Heart right ventricle (tissue), 16 donors: ENCODE measurements at regions not wholly inside any gene's neighbourhood (a gene's known extent, or its start where the extent isn't known, plus 50 kb on each side); places are given as distances from the start of the nearest gene placed in this dataset.

Experiments used
- ATAC-seq, 8 donors: fragments of 200-7000 bp; cut with Tn5 transposase; one replicate each; pipeline ENCODE4 v1.9.1; 2020; ENCODE audit warnings: mild to moderate bottlenecking in 8 of 8, moderate library complexity in 8 of 8, moderate number of reproducible peaks in 1 of 8
- DNase-seq, 2 donors: peaks; one replicate each; pipeline ENCODE4 v3.0.0-alpha.2; 2020
- H3K27ac ChIP-seq, 10 donors: fragments of 200-600 bp; sonication (generic) in 2 of 10; one replicate each; pipeline versions ENCODE4 v1.5.0 to v1.8.0; 2020 to 2022; ENCODE audit warnings: mild to moderate bottlenecking in 3 of 10
- H3K27me3 ChIP-seq, 7 donors: fragments of 200-600 bp; one replicate each; pipeline ENCODE4 v1.8.0; 2021 to 2022; ENCODE audit warnings: mild to moderate bottlenecking in 2 of 7
- H3K36me3 ChIP-seq, 9 donors: fragments of 200-600 bp; sonication (generic) in 1 of 9; one replicate each; pipeline versions ENCODE4 v1.5.0 to v1.8.0; 2020 to 2022; ENCODE audit warnings: mild to moderate bottlenecking in 2 of 9
- H3K4me1 ChIP-seq, 9 donors: fragments of 200-600 bp; sonication (generic) in 1 of 9; one replicate each; pipeline versions ENCODE4 v1.5.0 to v1.8.0; 2020 to 2022; ENCODE audit warnings: mild to moderate bottlenecking in 4 of 9
- H3K4me3 ChIP-seq, 10 donors: fragments of 200-600 bp; sonication (generic) in 2 of 10; one replicate each; pipeline versions ENCODE4 v1.5.0 to v1.8.0; 2020 to 2022; ENCODE audit warnings: mild to moderate bottlenecking in 7 of 10, moderate library complexity in 2 of 10
- H3K9me3 ChIP-seq, 11 donors: fragments of 200-600 bp in 10 of 11; sonication (generic) in 2 of 11; one replicate each; pipeline versions ENCODE4 v1.5.0 to v1.8.0; 2013 to 2022; ENCODE audit warnings: mild to moderate bottlenecking in 2 of 11, control low read depth in 1 of 11, moderate library complexity in 1 of 11
- CTCF ChIP-seq, 9 donors: fragments of 200-600 bp; sonication (generic) in 2 of 9; IDR thresholded peaks; one replicate each; pipeline versions ENCODE4 v1.5.0 to v1.8.0; 2021 to 2022; ENCODE audit warnings: antibody characterized with exemption in 9 of 9, mild to moderate bottlenecking in 5 of 9, moderate library complexity in 1 of 9
- WGBS, 2 donors: extraction: QIAGEN DNeasy Blood & Tissue Kit; methylation state at CpG; one replicate each; pipeline ENCODE4 v1.1.7; 2013; ENCODE audit warnings: inconsistent platforms in 1 of 2; 5-methylcytosine and 5-hydroxymethylcytosine counted together
- intact Hi-C, 10 donors: fragments of 100-400 bp; cut with DNase I; formaldehyde crosslinking; loops; one replicate each; pipeline versions ENCODE4 v1.11.1 to v1.14.2; 2022
- donor health status: Arrhythmogenic right ventricular cardiomyopathy.
- donor health status: ischemic (EF 13 %, LVEDD 7.1; RV severe dilation, severe dysfunction).
- donor health status: healthy with polysubstance abuse.
- donor health status: DM: no; HTN: yes; CAD: no.
- donor health status: DM: no; HTN: no; CAD: no.
- donor health status: ischemic (EF 25% LVEDD 6.9; RV normal size, moderate dysfunction).
- donor health status: ischemic (EF 25% LVEDD 5.7; RV mildly dilated, moderate dysfunction).
- donor health status: healthy.
- donor health status: DM: yes; HTN: yes; CAD: no.
- donor health status: Ischemic cardiomyopathy.
- donor health status: ischemic (EF 35%, LVEDD 5.7; RV mildly dilated, moderate dysfunction).
- donor health status: nonischemic (EF 11% LVEDD 7.7; RV severe dilation, severe dysfunction).
- donor health status: DM: yes; HTN: yes; CAD: no.
- donor health status: PGD.
- donor health status: ischemic (EF 29% LVEDD 5.4; RV normal size, mild dysfunction).
- donor health status: nonischemic (EF 23%, LVEDD 6.1; RV moderate dilation, normal function).

DNA sequence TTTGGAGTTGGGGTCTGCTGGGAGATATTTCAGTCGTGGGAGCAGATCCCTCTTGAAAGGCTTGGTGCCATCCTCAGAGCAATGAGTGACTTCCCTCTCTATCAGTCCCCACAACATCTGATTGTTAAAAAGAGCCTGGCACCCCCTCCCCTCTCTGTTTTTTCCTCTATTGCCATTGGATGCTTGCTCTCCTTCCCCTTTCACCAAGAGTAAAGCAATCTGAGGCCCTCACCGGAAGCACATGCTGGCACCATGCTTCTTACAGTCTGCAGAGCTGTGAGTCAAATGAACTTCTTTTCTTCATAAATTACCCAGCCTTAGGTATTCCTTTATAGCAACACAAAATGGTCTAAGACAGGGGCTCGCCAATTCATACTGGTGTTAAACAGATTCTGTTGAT lies 99.1 kb upstream of the CCND2 start:
- ATAC-seq (no peak), DNase-seq (no peak)
- Histone ChIP-seq H3K27ac (no peak overlapping the region), H3K9me3 (no peaks in the 10 kb centered on the region), H3K36me3 (no peaks in the 10 kb centered on the region), H3K27me3 (peaks cover 0 to 17% (median 0%) of the 10 kb centered on the region in 7 donors), H3K4me1 (peaks cover 0 to 6% (median 0%) of the 10 kb centered on the region in 9 donors), H3K4me3 (no peak overlapping the region)
- intact Hi-C loops, result loop anchor here in 1 of 10 donors (10.0 kb wide), 1 partner anchor 70 kb away; no protein-coding TSS in a partner anchor
- TF ChIP-seq CTCF (IDR thresholded peaks at IDR 0.05), result no peak
- 84 to 92% methylated on average over 3 of the region's 3 CpGs for WGBS, 2 donors

DNA sequence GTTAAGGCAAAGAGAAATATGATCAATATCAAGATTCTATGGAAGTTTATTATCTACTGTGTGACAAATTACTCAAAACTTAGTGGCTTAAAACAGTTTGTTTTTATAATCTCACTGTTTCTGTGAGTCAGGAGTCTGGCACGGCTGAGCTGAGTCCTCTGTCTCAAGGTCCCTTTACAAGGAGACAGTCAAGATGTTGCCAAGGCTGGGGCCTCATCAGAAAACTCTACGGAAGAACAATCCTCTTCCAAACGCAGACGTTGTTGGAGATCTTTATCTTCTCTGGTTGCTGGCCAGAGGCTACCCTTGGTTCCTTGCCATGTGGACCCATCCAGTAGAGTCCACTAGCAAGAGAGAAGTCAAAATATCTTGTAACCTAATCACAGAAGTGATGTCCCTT lies 100.6 kb upstream of the CCND2 start:
- no peak for TF ChIP-seq CTCF (IDR thresholded peaks at IDR 0.05)

DNA sequence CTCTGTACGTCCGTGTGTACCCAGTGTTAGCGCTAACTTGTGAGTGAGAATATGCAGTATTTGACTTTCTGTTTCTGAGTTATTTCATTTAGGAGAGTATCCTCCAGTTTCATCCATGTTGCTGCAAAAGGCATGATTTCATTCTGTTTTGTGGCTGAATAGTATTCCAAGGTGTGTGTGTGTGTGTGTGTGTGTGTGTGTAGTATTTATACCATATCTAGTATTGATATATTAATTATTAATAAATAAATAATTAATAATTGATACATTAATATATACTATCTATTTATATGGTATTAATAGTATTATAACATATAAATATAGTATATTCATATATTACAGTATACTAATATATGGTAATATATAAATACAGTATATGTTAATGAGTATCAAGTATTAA lies 101.8 kb upstream of the CCND2 start:
- ATAC-seq (no peak), DNase-seq (no peak)
- intact Hi-C loops, result loop anchor here in 1 of 10 donors (10.0 kb wide), 1 partner anchor 73 kb away; no protein-coding TSS in a partner anchor
- WGBS, 2 donors, result 87 to 94% methylated on average over 3 of the region's 3 CpGs
- H3K4me3 ChIP-seq, result no peak overlapping the region
- no peak for TF ChIP-seq CTCF (IDR thresholded peaks at IDR 0.05)
- no peaks in the 10 kb centered on the region for H3K36me3 ChIP-seq
- H3K9me3 ChIP-seq, result no peaks in the 10 kb centered on the region
- peaks cover 0 to 6% (median 0%) of the 10 kb centered on the region in 9 donors for H3K4me1 ChIP-seq
- H3K27ac ChIP-seq, result no peak overlapping the region
- peaks cover 0 to 17% (median 0%) of the 10 kb centered on the region in 7 donors for H3K27me3 ChIP-seq

More for the DNA sequence above, 100.6 kb upstream of the CCND2 start:
- H3K27me3 ChIP-seq, result peaks cover 0 to 17% (median 0%) of the 10 kb centered on the region in 7 donors
- WGBS, 2 donors, result 44 to 51% methylated on average over 4 of the region's 4 CpGs
- H3K4me1 ChIP-seq, result peaks cover 0 to 6% (median 0%) of the 10 kb centered on the region in 9 donors
- H3K27ac ChIP-seq, result no peak overlapping the region
- intact Hi-C loops, result loop anchor here in 1 of 10 donors (10.0 kb wide), 1 partner anchor 72 kb away; no protein-coding TSS in a partner anchor
- DNase-seq (no peak), ATAC-seq (no peak)
- H3K4me3 ChIP-seq, result no peak overlapping the region
- no peaks in the 10 kb centered on the region for H3K36me3 ChIP-seq
- no peaks in the 10 kb centered on the region for H3K9me3 ChIP-seq

DNA sequence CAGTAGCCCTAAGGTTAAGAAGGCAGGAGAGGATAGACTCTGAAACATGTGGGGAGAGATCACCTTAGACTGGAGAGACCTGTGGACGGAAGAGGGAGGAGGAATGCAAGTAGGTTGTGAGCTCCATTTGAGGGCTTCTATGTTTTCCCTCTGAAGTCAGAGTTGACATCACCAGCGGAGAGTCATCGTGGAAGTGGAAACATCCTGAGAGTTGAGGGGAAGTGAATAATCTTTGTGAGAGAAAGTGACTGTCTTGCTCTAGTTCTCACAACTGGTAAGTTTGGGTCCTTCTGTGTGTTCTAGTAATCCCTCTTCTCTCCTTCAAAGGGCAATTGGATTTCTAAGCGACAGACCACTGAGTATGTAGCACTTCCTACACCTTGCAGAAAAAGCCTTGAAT lies 103.6 kb upstream of the CCND2 start:
- no peak for DNase-seq
- peaks cover 0 to 6% (median 0%) of the 10 kb centered on the region in 7 donors for H3K27me3 ChIP-seq
- H3K9me3 ChIP-seq, result no peaks in the 10 kb centered on the region
- H3K36me3 ChIP-seq, result no peaks in the 10 kb centered on the region
- no peak for ATAC-seq
- H3K4me3 ChIP-seq, result no peak overlapping the region
- TF ChIP-seq CTCF (IDR thresholded peaks at IDR 0.05), result no peak
- 65 to 73% methylated on average over 4 of the region's 4 CpGs for WGBS, 2 donors
- intact Hi-C loops, result loop anchor here in 2 of 10 donors (10.0 kb wide), 2 partner anchors 75 to 95 kb away; no protein-coding TSS in a partner anchor
- H3K27ac ChIP-seq, result no peak overlapping the region
- H3K4me1 ChIP-seq, result peaks cover 0 to 12% (median 0%) of the 10 kb centered on the region in 9 donors
